Neuronal stem cell (in vitro differentiated cells): ENCODE measurements at regions not wholly inside any gene's neighbourhood (a gene's known extent, or its start where the extent isn't known, plus 50 kb on each side); places are given as distances from the start of the nearest gene placed in this dataset.

ENCODE experiments used
- DNase-seq: peaks from one replicate; pipeline ENCODE4 v3.0.0-alpha.2; 2013; ENCODE audit warnings: low spot score
- H2AFZ ChIP-seq: one replicate; pipeline ENCODE4 v1.6.1; 2013; ENCODE audit warnings: mild to moderate bottlenecking, low read length, inconsistent platforms
- H2AK5ac ChIP-seq: 2 replicates; pipeline ENCODE4 v1.6.1; 2013; ENCODE audit warnings: low read depth, mild to moderate bottlenecking, inconsistent platforms, low read length, moderate library complexity, mixed read lengths
- H2BK120ac ChIP-seq: 2 replicates; pipeline ENCODE4 v1.6.1; 2013; ENCODE audit warnings: low read depth, mild to moderate bottlenecking, inconsistent platforms, low read length, moderate library complexity, mixed read lengths
- H2BK12ac ChIP-seq: one replicate; pipeline ENCODE4 v1.6.1; 2013; ENCODE audit warnings: low read length, inconsistent platforms
- H2BK15ac ChIP-seq: 2 replicates; pipeline ENCODE4 v1.6.1; 2013; ENCODE audit warnings: mild to moderate bottlenecking, low read length, inconsistent platforms, mixed read lengths
- H2BK5ac ChIP-seq: one replicate; pipeline ENCODE4 v1.6.1; 2013; ENCODE audit warnings: inconsistent platforms, mild to moderate bottlenecking, low read length, moderate library complexity
- H3K14ac ChIP-seq: one replicate; pipeline ENCODE4 v1.6.1; 2013; ENCODE audit warnings: low read length, inconsistent platforms
- H3K18ac ChIP-seq: 2 replicates; pipeline ENCODE4 v1.6.1; 2013; ENCODE audit warnings: low read length, inconsistent platforms
- H3K23ac ChIP-seq: 2 replicates; pipeline ENCODE4 v1.6.1; 2013; ENCODE audit warnings: low read depth, mild to moderate bottlenecking, mixed read lengths, low read length, inconsistent platforms; ENCODE audit not compliant: poor library complexity
- H3K27ac ChIP-seq: replicated peaks from 3 replicates; pipeline ENCODE4 v1.5.1; 2013; ENCODE audit warnings: low read length, inconsistent platforms
- H3K27me3 ChIP-seq, 3 experiments: 2 replicates each; pipeline ENCODE4 v1.6.1; 2013; ENCODE audit warnings: low read length in 3 of 3, mild to moderate bottlenecking in 2 of 3, inconsistent platforms in 1 of 3, low read depth in 1 of 3, mixed read lengths in 1 of 3, moderate library complexity in 1 of 3; ENCODE audit not compliant: control insufficient read depth in 3 of 3, insufficient read depth in 3 of 3
- H3K36me3 ChIP-seq, 2 donors: replicated peaks in 1 of 2; 2 replicates each; pipeline ENCODE4 v1.6.1; 2013; ENCODE audit warnings: low read length in 2 of 2; ENCODE audit not compliant: control insufficient read depth in 2 of 2, insufficient read depth in 2 of 2
- H3K4ac ChIP-seq: 2 replicates; pipeline ENCODE4 v1.6.1; 2013; ENCODE audit warnings: inconsistent platforms, mild to moderate bottlenecking, low read length, moderate library complexity
- H3K4me1 ChIP-seq, 2 donors: 1 replicate in 1 of 2; 2 replicates in 1 of 2; pipeline ENCODE4 v1.6.1; 2013; ENCODE audit warnings: low read length in 2 of 2, low read depth in 1 of 2; ENCODE audit not compliant: control insufficient read depth in 2 of 2, insufficient read depth in 1 of 2
- H3K4me2 ChIP-seq: one replicate; pipeline ENCODE4 v1.6.1; 2013; ENCODE audit warnings: mild to moderate bottlenecking, low read length, inconsistent platforms; ENCODE audit not compliant: insufficient read depth, poor library complexity, severe bottlenecking
- H3K4me3 ChIP-seq, 2 donors: 2 replicates each; pipeline ENCODE4 v1.5.1; 2013; ENCODE audit warnings: low read length in 2 of 2, mild to moderate bottlenecking in 2 of 2, inconsistent platforms in 1 of 2, moderate library complexity in 1 of 2
- H3K79me1 ChIP-seq: one replicate; pipeline ENCODE4 v1.6.1; 2013; ENCODE audit warnings: low read depth, mild to moderate bottlenecking, inconsistent platforms, low read length, moderate library complexity
- H3K9ac ChIP-seq: one replicate; pipeline ENCODE4 v1.6.1; 2013; ENCODE audit warnings: mild to moderate bottlenecking, low read depth, low read length, inconsistent platforms; ENCODE audit not compliant: poor library complexity
- H3K9me3 ChIP-seq, 2 donors: replicated peaks in 1 of 2; 2 replicates each; pipeline versions ENCODE3 to v1.6.1; 2013; ENCODE audit warnings: low read length in 2 of 2, mild to moderate bottlenecking in 2 of 2, inconsistent platforms in 1 of 2, low read depth in 1 of 2, mixed read lengths in 1 of 2, moderate library complexity in 1 of 2; ENCODE audit not compliant: control insufficient read depth in 2 of 2, insufficient read depth in 1 of 2
- H4K8ac ChIP-seq: one replicate; pipeline ENCODE4 v1.6.1; 2013; ENCODE audit warnings: low read depth, mild to moderate bottlenecking, inconsistent platforms, low read length, moderate library complexity
- H4K91ac ChIP-seq: one replicate; pipeline ENCODE4 v1.6.1; 2013; ENCODE audit warnings: low read length, low read depth, mild to moderate bottlenecking, inconsistent platforms; ENCODE audit not compliant: poor library complexity
- WGBS, 2 donors: extraction: QIAGEN DNeasy Blood & Tissue Kit; methylation state at CpG; one replicate each; pipeline ENCODE4 v1.1.7; 2013; ENCODE audit warnings: missing lambda C conversion rate in 2 of 2, mixed read lengths in 1 of 2; ENCODE audit not compliant: insufficient read length in 2 of 2, insufficient replicate concordance in 1 of 2; ENCODE audit errors: extremely low coverage in 2 of 2; 5-methylcytosine and 5-hydroxymethylcytosine counted together

GRCh38 chr10:46224414-46224682, 62.4 kb upstream of the ANTXRL start:
- no CpG with 5 or more reads among the region's 2 CpGs for WGBS, 2 donors
- H2AFZ ChIP-seq: no peak overlapping the region
- no peak overlapping the region for H3K4me3 ChIP-seq
- no peak overlapping the region for H3K18ac ChIP-seq
- H3K4me1 ChIP-seq: peaks cover 0 to 6% of the 10 kb centered on the region in 2 donors
- no peak overlapping the region for H2BK5ac ChIP-seq
- no peak overlapping the region for H3K4ac ChIP-seq
- H3K23ac ChIP-seq: no peak overlapping the region
- no peak overlapping the region for H4K8ac ChIP-seq
- no peak overlapping the region for H3K27ac ChIP-seq
- no peak overlapping the region for H2AK5ac ChIP-seq
- peaks cover 0 to 4% of the 10 kb centered on the region in 2 donors for H3K9me3 ChIP-seq
- no peak overlapping the region for H2BK12ac ChIP-seq
- H3K79me1 ChIP-seq: no peaks in the 10 kb centered on the region
- no peak overlapping the region for H2BK120ac ChIP-seq
- H3K9ac ChIP-seq: no peak overlapping the region
- H3K36me3 ChIP-seq: no peaks in the 10 kb centered on the region
- H3K14ac ChIP-seq: peak overlapping the region; percentile 7
- H2BK15ac ChIP-seq: no peak overlapping the region
- H3K27me3 ChIP-seq: no peaks in the 10 kb centered on the region
- DNase-seq: no peak
- no peak overlapping the region for H4K91ac ChIP-seq
- H3K4me2 ChIP-seq: no peak overlapping the region

GRCh38 chr10:46225597-46225996, 61.2 kb upstream of the ANTXRL start:
- H3K14ac ChIP-seq: no peak overlapping the region
- no peak overlapping the region for H4K91ac ChIP-seq
- H3K4me3 ChIP-seq: no peak overlapping the region

GRCh38 chr10:46226232-46226631, 60.6 kb upstream of the ANTXRL start:
- Histone ChIP-seq H3K9me3 (peaks cover 0 to 4% of the 10 kb centered on the region in 2 donors), H3K18ac (no peak overlapping the region), H4K91ac (no peak overlapping the region), H3K27ac (no peak overlapping the region), H3K4me2 (no peak overlapping the region), H3K23ac (no peak overlapping the region), H3K36me3 (no peaks in the 10 kb centered on the region), H3K27me3 (no peaks in the 10 kb centered on the region), H3K9ac (no peak overlapping the region), H3K4ac (no peak overlapping the region), H4K8ac (no peak overlapping the region), H2BK15ac (no peak overlapping the region), H2BK120ac (no peak overlapping the region), H2AFZ (no peak overlapping the region), H2BK12ac (no peak overlapping the region), H3K4me3 (no peak overlapping the region), H3K14ac (no peak overlapping the region), H3K79me1 (no peaks in the 10 kb centered on the region), H2AK5ac (no peak overlapping the region), H2BK5ac (no peak overlapping the region), H3K4me1 (peaks cover 0 to 6% of the 10 kb centered on the region in 2 donors)
- no CpG with 5 or more reads among the region's 2 CpGs for WGBS, 2 donors
- DNase-seq: no peak

More at GRCh38 chr10:46225597-46225996, 61.2 kb upstream of the ANTXRL start:
- peaks cover 0 to 4% of the 10 kb centered on the region in 2 donors for H3K9me3 ChIP-seq
- H3K27me3 ChIP-seq: no peaks in the 10 kb centered on the region
- H2AK5ac ChIP-seq: no peak overlapping the region
- H3K79me1 ChIP-seq: no peaks in the 10 kb centered on the region
- no peak overlapping the region for H4K8ac ChIP-seq
- H3K36me3 ChIP-seq: no peaks in the 10 kb centered on the region
- no peak overlapping the region for H3K18ac ChIP-seq
- H3K23ac ChIP-seq: no peak overlapping the region
- no peak overlapping the region for H2BK15ac ChIP-seq
- WGBS, 2 donors: no CpG with 5 or more reads among the region's 5 CpGs
- no peak overlapping the region for H2AFZ ChIP-seq
- peaks cover 0 to 6% of the 10 kb centered on the region in 2 donors for H3K4me1 ChIP-seq
- H2BK5ac ChIP-seq: no peak overlapping the region
- H2BK120ac ChIP-seq: no peak overlapping the region
- H3K9ac ChIP-seq: no peak overlapping the region
- no peak overlapping the region for H3K27ac ChIP-seq
- H2BK12ac ChIP-seq: no peak overlapping the region
- no peak overlapping the region for H3K4me2 ChIP-seq
- no peak for DNase-seq
- no peak overlapping the region for H3K4ac ChIP-seq

GRCh38 chr10:46226900-46227558, 59.8 kb upstream of the ANTXRL start:
- H4K8ac ChIP-seq: no peak overlapping the region
- H3K4ac ChIP-seq: no peak overlapping the region
- H2AK5ac ChIP-seq: no peak overlapping the region
- no peak overlapping the region for H4K91ac ChIP-seq
- H2BK5ac ChIP-seq: no peak overlapping the region
- no peaks in the 10 kb centered on the region for H3K27me3 ChIP-seq
- H3K18ac ChIP-seq: no peak overlapping the region
- no peak overlapping the region for H3K27ac ChIP-seq
- H3K9ac ChIP-seq: no peak overlapping the region
- H2AFZ ChIP-seq: no peak overlapping the region
- no peaks in the 10 kb centered on the region for H3K36me3 ChIP-seq
- no peak overlapping the region for H3K14ac ChIP-seq
- H3K4me1 ChIP-seq: peaks cover 0 to 6% of the 10 kb centered on the region in 2 donors
- peaks cover 0 to 4% of the 10 kb centered on the region in 2 donors for H3K9me3 ChIP-seq
- no peak overlapping the region for H3K23ac ChIP-seq
- WGBS, 2 donors: no CpG with 5 or more reads among the region's 7 CpGs
- no peak for DNase-seq
- H2BK120ac ChIP-seq: no peak overlapping the region
- H3K4me2 ChIP-seq: no peak overlapping the region
- no peak overlapping the region for H3K4me3 ChIP-seq
- no peaks in the 10 kb centered on the region for H3K79me1 ChIP-seq
- H2BK15ac ChIP-seq: no peak overlapping the region
- no peak overlapping the region for H2BK12ac ChIP-seq
